ENCODE measurements at regions not wholly inside any gene's neighbourhood (a gene's known extent, or its start where the extent isn't known, plus 50 kb on each side); places are given as distances from the start of the nearest gene placed in this dataset.
A peak's percentile ranks its signal among the peaks of the same experiment; 100 is the strongest.
"Not testable (repeated sequence)": the region's sequence is repeated elsewhere in the genome, so short reads cannot be mapped to it uniquely, and the experiment has no call there.

- TF ChIP-seq CTCF (IDR thresholded peaks at IDR 0.05; ENCODE audit: insufficient read depth, low read depth, low read length, missing control alignments): peak; percentile 51
- DNase-seq (ENCODE audit: low read depth): no peak
- no peak overlapping the region for H3K4me3 ChIP-seq (ENCODE audit: low read length)
Observed at GRCh38 chr12:111268738-111269572, 99.9 kb downstream of the PHETA1 start.

- H3K4me3 ChIP-seq (ENCODE audit: low read length): no peak overlapping the region
- DNase-seq (ENCODE audit: low read depth): no peak
- no peak for TF ChIP-seq CTCF (IDR thresholded peaks at IDR 0.05; ENCODE audit: insufficient read depth, low read depth, low read length, missing control alignments)
Observed at GRCh38 chr12:111267144-111267543, 101.8 kb downstream of the PHETA1 start.

- no peak overlapping the region for H3K4me3 ChIP-seq (ENCODE audit: low read length)
- no peak for TF ChIP-seq CTCF (IDR thresholded peaks at IDR 0.05; ENCODE audit: insufficient read depth, low read depth, low read length, missing control alignments)
- no peak for DNase-seq (ENCODE audit: low read depth)
Observed at GRCh38 chr12:111261911-111262676, 106.8 kb downstream of the PHETA1 start.

- no peak overlapping the region for H3K4me3 ChIP-seq (ENCODE audit: low read length)
- TF ChIP-seq CTCF (IDR thresholded peaks at IDR 0.05; ENCODE audit: insufficient read depth, low read depth, low read length, missing control alignments): no peak
- no peak for DNase-seq (ENCODE audit: low read depth)
Observed at GRCh38 chr12:111260732-111261131, 108.2 kb downstream of the PHETA1 start.

GRCh38 chr12:111259231-111259630, 109.7 kb downstream of the PHETA1 start:
- DNase-seq (ENCODE audit: low read depth): no peak
- H3K4me3 ChIP-seq (ENCODE audit: low read length): no peak overlapping the region
- TF ChIP-seq CTCF (IDR thresholded peaks at IDR 0.05; ENCODE audit: insufficient read depth, low read depth, low read length, missing control alignments): no peak

GRCh38 chr12:111258081-111258480, 110.8 kb downstream of the PHETA1 start:
- H3K4me3 ChIP-seq (ENCODE audit: low read length); DNase-seq (ENCODE audit: low read depth): not testable (repeated sequence)

GRCh38 chr12:111257435-111257902, 111.4 kb downstream of the PHETA1 start:
- no peak for DNase-seq (ENCODE audit: low read depth)
- no peak for TF ChIP-seq CTCF (IDR thresholded peaks at IDR 0.05; ENCODE audit: insufficient read depth, low read depth, low read length, missing control alignments)
- H3K4me3 ChIP-seq (ENCODE audit: low read length): no peak overlapping the region
